T-helper 2 cell (primary cell): ENCODE measurements at regions not wholly inside any gene's neighbourhood (a gene's known extent, or its start where the extent isn't known, plus 50 kb on each side); places are given as distances from the start of the nearest gene placed in this dataset.
"Not testable (repeated sequence)": the region's sequence is repeated elsewhere in the genome, so short reads cannot be mapped to it uniquely, and the experiment has no call there.

Source experiments
- DNase-seq, 5 experiments: peaks; one replicate each; pipeline versions ENCODE4 v3.0.0 to v3.0.0-alpha.2; 2012 to 2022

GRCh38 chr3:6736836-6737629, 123.9 kb upstream of the GRM7 start:
- no peak for DNase-seq

- DNase-seq: no peak
These were observed 123.3 kb upstream of the GRM7 start for GRCh38 chr3:6737630-6738029.

- no peak for DNase-seq
These were observed 121.6 kb upstream of the GRM7 start for GRCh38 chr3:6739288-6739687.

GRCh38 chr3:6743067-6743720, 117.7 kb upstream of the GRM7 start:
- no peak for DNase-seq

- DNase-seq: no peak
These were observed 114.5 kb upstream of the GRM7 start for GRCh38 chr3:6746443-6746842.

GRCh38 chr3:6747017-6747416, 113.9 kb upstream of the GRM7 start:
- no peak for DNase-seq

- DNase-seq: no peak
These were observed 110.1 kb upstream of the GRM7 start for GRCh38 chr3:6750782-6751181.

- no peak for DNase-seq
These were observed 107.4 kb upstream of the GRM7 start for GRCh38 chr3:6753536-6753935.

GRCh38 chr3:6769532-6770396, 91.2 kb upstream of the GRM7 start:
- DNase-seq: not testable (repeated sequence)

- DNase-seq: no peak
These were observed 90.6 kb upstream of the GRM7 start for GRCh38 chr3:6770397-6770690.

- no peak for DNase-seq
These were observed 89.7 kb upstream of the GRM7 start for GRCh38 chr3:6771171-6771570.

- peak in 1 of 5 experiments; percentile 1 for DNase-seq
These were observed 81.8 kb upstream of the GRM7 start for GRCh38 chr3:6779140-6779539.

GRCh38 chr3:6781092-6781491, 79.8 kb upstream of the GRM7 start:
- DNase-seq: no peak

- DNase-seq: no peak
These were observed 75.2 kb upstream of the GRM7 start for GRCh38 chr3:6785726-6786125.

- no peak for DNase-seq
These were observed 69.8 kb upstream of the GRM7 start for GRCh38 chr3:6791161-6791560.

GRCh38 chr3:6799264-6799915, 61.5 kb upstream of the GRM7 start:
- peak in 1 of 5 experiments; percentile 30 for DNase-seq

- DNase-seq: no peak
These were observed 57.3 kb upstream of the GRM7 start for GRCh38 chr3:6803619-6804018.

GRCh38 chr3:6805236-6805635, 55.7 kb upstream of the GRM7 start:
- DNase-seq: no peak

- no peak for DNase-seq
These were observed 53.9 kb upstream of the GRM7 start for GRCh38 chr3:6806991-6807390.

- DNase-seq: no peak
These were observed 52.8 kb upstream of the GRM7 start for GRCh38 chr3:6807967-6808588.

GRCh38 chr3:6809349-6809748, 51.6 kb upstream of the GRM7 start:
- no peak for DNase-seq
